Type B pancreatic cell (in vitro differentiated cells): ENCODE measurements at regions not wholly inside any gene's neighbourhood (a gene's known extent, or its start where the extent isn't known, plus 50 kb on each side); places are given as distances from the start of the nearest gene placed in this dataset.

Source experiments
- DNase-seq: peaks from one replicate; pipeline ENCODE4 v3.0.0; 2021; ENCODE audit warnings: mixed read lengths; ENCODE audit not compliant: unreplicated experiment; ENCODE audit errors: extremely low spot score
- H3K27ac Mint-ChIP-seq: 2 replicates; pipeline ENCODE4 v1.8.0; 2021; ENCODE audit warnings: mild to moderate bottlenecking, mixed read lengths
- H3K27me3 Mint-ChIP-seq: 2 replicates; pipeline ENCODE4 v1.8.0; 2021; ENCODE audit warnings: mixed read lengths
- H3K36me3 Mint-ChIP-seq: 2 replicates; pipeline ENCODE4 v1.8.0; 2021; ENCODE audit warnings: mixed read lengths
- H3K4me1 Mint-ChIP-seq: one replicate; pipeline ENCODE4 v1.8.0; 2021; ENCODE audit warnings: mixed read lengths; ENCODE audit not compliant: unreplicated experiment
- H3K4me3 Mint-ChIP-seq: 2 replicates; pipeline ENCODE4 v1.8.0; 2021; ENCODE audit warnings: mild to moderate bottlenecking, mixed read lengths
- H3K9me3 Mint-ChIP-seq: 2 replicates; pipeline ENCODE4 v1.8.0; 2021; ENCODE audit warnings: mixed read lengths
- CTCF ChIP-seq: fragments of 200-600 bp; sonication (generic); conservative IDR thresholded peaks from 2 replicates; pipeline ENCODE4 v1.5.0; 2021; ENCODE audit warnings: antibody characterized with exemption, mild to moderate bottlenecking

- peaks cover 9% of the 10 kb centered on the region for H3K9me3 Mint-ChIP-seq
- H3K4me3 Mint-ChIP-seq: no peak overlapping the region
- no peaks in the 10 kb centered on the region for H3K27me3 Mint-ChIP-seq
These were observed 594.4 kb downstream of the SLITRK6 start for GRCh38 chr13:85204668-85205344.

GRCh38 chr13:85197431-85197830, 601.8 kb downstream of the SLITRK6 start:
- no peak for TF ChIP-seq CTCF
- Mint-ChIP-seq H3K27ac (no peak overlapping the region), H3K27me3 (no peaks in the 10 kb centered on the region), H3K4me3 (no peak overlapping the region), H3K9me3 (peaks cover 7% of the 10 kb centered on the region), H3K4me1 (no peaks in the 10 kb centered on the region), H3K36me3 (no peaks in the 10 kb centered on the region)
- no peak for DNase-seq

More at GRCh38 chr13:85204668-85205344, 594.4 kb downstream of the SLITRK6 start:
- no peaks in the 10 kb centered on the region for H3K4me1 Mint-ChIP-seq
- H3K36me3 Mint-ChIP-seq: no peaks in the 10 kb centered on the region
- H3K27ac Mint-ChIP-seq: no peak overlapping the region
- DNase-seq: no peak
- no peak for TF ChIP-seq CTCF

- no peak for TF ChIP-seq CTCF
- Mint-ChIP-seq H3K9me3 (peaks cover 7% of the 10 kb centered on the region), H3K4me3 (no peak overlapping the region), H3K27ac (no peak overlapping the region), H3K4me1 (no peaks in the 10 kb centered on the region), H3K36me3 (no peaks in the 10 kb centered on the region), H3K27me3 (no peaks in the 10 kb centered on the region)
- DNase-seq: no peak
These were observed 604.7 kb downstream of the SLITRK6 start for GRCh38 chr13:85194482-85194881.

GRCh38 chr13:85191996-85192718, 607.1 kb downstream of the SLITRK6 start:
- H3K4me1 Mint-ChIP-seq: no peaks in the 10 kb centered on the region
- H3K27ac Mint-ChIP-seq: no peak overlapping the region
- no peak for DNase-seq
- no peaks in the 10 kb centered on the region for H3K27me3 Mint-ChIP-seq
- TF ChIP-seq CTCF: no peak
- H3K9me3 Mint-ChIP-seq: peaks cover 3% of the 10 kb centered on the region
- H3K4me3 Mint-ChIP-seq: no peak overlapping the region
- H3K36me3 Mint-ChIP-seq: no peaks in the 10 kb centered on the region

GRCh38 chr13:85186356-85187045, 612.7 kb downstream of the SLITRK6 start:
- no peak for DNase-seq
- Mint-ChIP-seq H3K4me3 (no peak overlapping the region), H3K27ac (no peak overlapping the region), H3K27me3 (no peaks in the 10 kb centered on the region), H3K9me3 (peaks cover 5% of the 10 kb centered on the region), H3K4me1 (no peaks in the 10 kb centered on the region), H3K36me3 (no peaks in the 10 kb centered on the region)
- no peak for TF ChIP-seq CTCF
